Neural cell (in vitro differentiated cells): ENCODE measurements at regions not wholly inside any gene's neighbourhood (a gene's known extent, or its start where the extent isn't known, plus 50 kb on each side); places are given as distances from the start of the nearest gene placed in this dataset.

Experiments used
- H2AFZ ChIP-seq: fragments of 200-600, 300-800 bp; sonication (generic), shearing (Covaris generic); 2 replicates; pipeline ENCODE4 v1.6.0; 2014; ENCODE audit warnings: low read depth, mild to moderate bottlenecking, antibody characterized with exemption, low read length, moderate library complexity
- H3F3A ChIP-seq: fragments of 200-600 bp; shearing (Covaris generic); 2 replicates; pipeline ENCODE4 v1.6.1; 2016; ENCODE audit warnings: mild to moderate bottlenecking, moderate library complexity, mixed read lengths, antibody characterized with exemption, low read length; ENCODE audit not compliant: insufficient read depth, poor library complexity, severe bottlenecking
- H3K27ac ChIP-seq: fragments of 200-600, 300-800 bp; sonication (generic), shearing (Covaris generic); 2 replicates; pipeline ENCODE4 v1.5.1; 2014; ENCODE audit warnings: mild to moderate bottlenecking, low read length, moderate library complexity
- H3K27me3 ChIP-seq: fragments of 300-800, 200-600 bp; sonication (generic), shearing (Covaris generic); 2 replicates; pipeline ENCODE4 v1.6.0; 2014; ENCODE audit warnings: mild to moderate bottlenecking, low read depth, low read length, moderate library complexity; ENCODE audit not compliant: insufficient read depth
- H3K36me3 ChIP-seq: fragments of 300-800, 200-600 bp; sonication (generic), shearing (Covaris generic); 2 replicates; pipeline ENCODE4 v1.5.1; 2014; ENCODE audit warnings: mild to moderate bottlenecking, antibody characterized with exemption, low read length, moderate library complexity; ENCODE audit not compliant: insufficient read depth
- H3K4me2 ChIP-seq: fragments of 300-800, 200-600 bp; sonication (generic), shearing (Covaris generic); 2 replicates; pipeline ENCODE4 v1.6.0; 2014; ENCODE audit warnings: mild to moderate bottlenecking, low read length
- H3K4me3 ChIP-seq: fragments of 300-800, 200-600 bp; sonication (generic), shearing (Covaris generic); 2 replicates; pipeline ENCODE4 v1.5.1; 2014; ENCODE audit warnings: mild to moderate bottlenecking, low read length, moderate library complexity
- H3K79me2 ChIP-seq: fragments of 200-600 bp; shearing (Covaris generic); replicated peaks from 2 replicates; pipeline ENCODE4 v1.6.0; 2014; ENCODE audit warnings: mild to moderate bottlenecking, low read length, moderate library complexity; ENCODE audit not compliant: insufficient read depth
- H3K9ac ChIP-seq: fragments of 300-800, 200-600 bp; sonication (generic), shearing (Covaris generic); 2 replicates; pipeline ENCODE4 v1.6.1; 2016; ENCODE audit warnings: mild to moderate bottlenecking, low read length, mixed read lengths
- H3K9me2 ChIP-seq: fragments of 200-600 bp; shearing (Covaris generic); 2 replicates; pipeline ENCODE4 v1.6.1; 2016; ENCODE audit warnings: mild to moderate bottlenecking, low read length, mixed read lengths; ENCODE audit not compliant: insufficient read depth
- H3K9me3 ChIP-seq: fragments of 200-600, 300-800 bp; sonication (generic), shearing (Covaris generic); 2 replicates; pipeline ENCODE4 v1.6.1; 2016; ENCODE audit warnings: mild to moderate bottlenecking, mixed run types, low read length, moderate library complexity, mixed read lengths
- H4K20me1 ChIP-seq: fragments of 200-600 bp; shearing (Covaris generic); 2 replicates; pipeline ENCODE4 v1.6.1; 2016; ENCODE audit warnings: mild to moderate bottlenecking, mixed run types; ENCODE audit not compliant: insufficient read depth
- EP300 ChIP-seq: fragments of 450-650 bp; conservative IDR thresholded peaks from 2 replicates; pipeline ENCODE4 v1.6.1; 2014; ENCODE audit warnings: antibody characterized with exemption, mild to moderate bottlenecking, moderate library complexity; ENCODE audit not compliant: poor library complexity, severe bottlenecking
- EZH2 ChIP-seq: fragments of 200-600, 300-800 bp; shearing (Covaris generic), sonication (generic); IDR thresholded peaks from 2 replicates; pipeline ENCODE4 v1.6.1; 2014; ENCODE audit warnings: antibody characterized with exemption, low read length, borderline replicate concordance, mild to moderate bottlenecking; ENCODE audit not compliant: insufficient read depth, poor library complexity, severe bottlenecking
- MXI1 ChIP-seq: fragments of 450-650 bp; conservative IDR thresholded peaks from 2 replicates; pipeline ENCODE4 v1.6.1; 2014; ENCODE audit warnings: antibody characterized with exemption, mild to moderate bottlenecking; ENCODE audit not compliant: poor library complexity, severe bottlenecking
- POLR2AphosphoS5 ChIP-seq: IDR thresholded peaks from 2 replicates; pipeline ENCODE4 v1.6.1; 2012
- RAD21 ChIP-seq: fragments of 450-650 bp; conservative IDR thresholded peaks from 2 replicates; pipeline ENCODE4 v1.6.1; 2014; ENCODE audit warnings: antibody characterized with exemption, mild to moderate bottlenecking, moderate library complexity
- REST ChIP-seq: IDR thresholded peaks from 2 replicates; pipeline ENCODE4 v1.6.1; 2012; ENCODE audit warnings: borderline replicate concordance
- SMC3 ChIP-seq: fragments of 450-650 bp; conservative IDR thresholded peaks from 2 replicates; pipeline ENCODE4 v1.6.1; 2014; ENCODE audit warnings: antibody characterized with exemption, mild to moderate bottlenecking, moderate library complexity; ENCODE audit not compliant: poor library complexity
- TAF1 ChIP-seq: IDR thresholded peaks from 2 replicates; pipeline ENCODE4 v1.6.1; 2012; ENCODE audit warnings: low read depth
- TF ChIP-seq, protein P1 (sequence below): fragments of 450-650 bp; IDR thresholded peaks from 2 replicates; pipeline ENCODE4 v1.5.1; 2014; ENCODE audit warnings: antibody characterized with exemption, mild to moderate bottlenecking, moderate library complexity; ENCODE audit not compliant: poor library complexity, severe bottlenecking

- H2AFZ ChIP-seq = no peak overlapping the region
- no peak for TF ChIP-seq MXI1
- no peak for TF ChIP-seq POLR2AphosphoS5
- TF ChIP-seq, protein P1, sequence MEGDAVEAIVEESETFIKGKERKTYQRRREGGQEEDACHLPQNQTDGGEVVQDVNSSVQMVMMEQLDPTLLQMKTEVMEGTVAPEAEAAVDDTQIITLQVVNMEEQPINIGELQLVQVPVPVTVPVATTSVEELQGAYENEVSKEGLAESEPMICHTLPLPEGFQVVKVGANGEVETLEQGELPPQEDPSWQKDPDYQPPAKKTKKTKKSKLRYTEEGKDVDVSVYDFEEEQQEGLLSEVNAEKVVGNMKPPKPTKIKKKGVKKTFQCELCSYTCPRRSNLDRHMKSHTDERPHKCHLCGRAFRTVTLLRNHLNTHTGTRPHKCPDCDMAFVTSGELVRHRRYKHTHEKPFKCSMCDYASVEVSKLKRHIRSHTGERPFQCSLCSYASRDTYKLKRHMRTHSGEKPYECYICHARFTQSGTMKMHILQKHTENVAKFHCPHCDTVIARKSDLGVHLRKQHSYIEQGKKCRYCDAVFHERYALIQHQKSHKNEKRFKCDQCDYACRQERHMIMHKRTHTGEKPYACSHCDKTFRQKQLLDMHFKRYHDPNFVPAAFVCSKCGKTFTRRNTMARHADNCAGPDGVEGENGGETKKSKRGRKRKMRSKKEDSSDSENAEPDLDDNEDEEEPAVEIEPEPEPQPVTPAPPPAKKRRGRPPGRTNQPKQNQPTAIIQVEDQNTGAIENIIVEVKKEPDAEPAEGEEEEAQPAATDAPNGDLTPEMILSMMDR = no peak
- no peak for TF ChIP-seq EP300
- no peak for TF ChIP-seq RAD21
- TF ChIP-seq EZH2 = no peak
- TF ChIP-seq TAF1 = no peak
- TF ChIP-seq REST = no peak
Observed at GRCh38 chr9:81474125-81474524, 215.2 kb downstream of the TLE1 start.

GRCh38 chr9:81473708-81474107, 215.6 kb downstream of the TLE1 start:
- no peak overlapping the region for H3K27ac ChIP-seq
- H3K4me3 ChIP-seq = no peak overlapping the region
- no peak overlapping the region for H3K4me2 ChIP-seq
- H3K27me3 ChIP-seq = no peaks in the 10 kb centered on the region
- no peak for TF ChIP-seq TAF1
- TF ChIP-seq RAD21 = no peak
- TF ChIP-seq, protein P1 = no peak
- no peak for TF ChIP-seq EP300
- no peak for TF ChIP-seq MXI1
- TF ChIP-seq POLR2AphosphoS5 = no peak
- no peak for TF ChIP-seq SMC3
- no peak for TF ChIP-seq EZH2
- H2AFZ ChIP-seq = no peak overlapping the region
- no peaks in the 10 kb centered on the region for H3F3A ChIP-seq
- no peak overlapping the region for H3K9ac ChIP-seq
- no peaks in the 10 kb centered on the region for H4K20me1 ChIP-seq
- no peaks in the 10 kb centered on the region for H3K79me2 ChIP-seq
- H3K36me3 ChIP-seq = no peaks in the 10 kb centered on the region
- H3K9me3 ChIP-seq = no peaks in the 10 kb centered on the region
- H3K9me2 ChIP-seq = no peaks in the 10 kb centered on the region

More at GRCh38 chr9:81474125-81474524, 215.2 kb downstream of the TLE1 start:
- Histone ChIP-seq H3K79me2 (no peaks in the 10 kb centered on the region), H3K4me2 (no peak overlapping the region), H3K27me3 (no peaks in the 10 kb centered on the region), H3K36me3 (no peaks in the 10 kb centered on the region), H3K9me2 (no peaks in the 10 kb centered on the region), H3F3A (no peaks in the 10 kb centered on the region), H3K9me3 (no peaks in the 10 kb centered on the region), H3K27ac (no peak overlapping the region), H4K20me1 (no peaks in the 10 kb centered on the region), H3K9ac (no peak overlapping the region), H3K4me3 (no peak overlapping the region)
